Mesodermal cell (in vitro differentiated cells): ENCODE measurements at regions not wholly inside any gene's neighbourhood (a gene's known extent, or its start where the extent isn't known, plus 50 kb on each side); places are given as distances from the start of the nearest gene placed in this dataset.

Source experiments
- H3K27ac ChIP-seq: 2 replicates; pipeline ENCODE4 v1.7.0; 2013; ENCODE audit warnings: mild to moderate bottlenecking, low read depth, low read length, moderate library complexity; ENCODE audit not compliant: severe bottlenecking
- H3K36me3 ChIP-seq: 2 replicates; pipeline ENCODE4 v1.7.1; 2013; ENCODE audit warnings: mild to moderate bottlenecking, low read length, moderate library complexity; ENCODE audit not compliant: control insufficient read depth, insufficient read depth
- H3K4me1 ChIP-seq: one replicate; pipeline ENCODE4 v1.7.1; 2013; ENCODE audit warnings: mild to moderate bottlenecking, low read length; ENCODE audit not compliant: insufficient read depth, control insufficient read depth, poor library complexity, severe bottlenecking
- H3K4me3 ChIP-seq: 2 replicates; pipeline ENCODE4 v1.7.0; 2013; ENCODE audit warnings: low read length, control low read depth, mild to moderate bottlenecking; ENCODE audit not compliant: insufficient read depth, poor library complexity, severe bottlenecking; ENCODE audit errors: extremely low read depth
- H3K9me3 ChIP-seq: 2 replicates; pipeline ENCODE4 v1.7.1; 2013; ENCODE audit warnings: mild to moderate bottlenecking, low read length, moderate library complexity; ENCODE audit not compliant: control insufficient read depth
- WGBS, 2 experiments: methylation state at CpG; one replicate each; pipeline ENCODE4 v1.1.5; 2013; ENCODE audit warnings: missing lambda C conversion rate in 2 of 2; ENCODE audit not compliant: insufficient coverage in 2 of 2; 5-methylcytosine and 5-hydroxymethylcytosine counted together

DNA sequence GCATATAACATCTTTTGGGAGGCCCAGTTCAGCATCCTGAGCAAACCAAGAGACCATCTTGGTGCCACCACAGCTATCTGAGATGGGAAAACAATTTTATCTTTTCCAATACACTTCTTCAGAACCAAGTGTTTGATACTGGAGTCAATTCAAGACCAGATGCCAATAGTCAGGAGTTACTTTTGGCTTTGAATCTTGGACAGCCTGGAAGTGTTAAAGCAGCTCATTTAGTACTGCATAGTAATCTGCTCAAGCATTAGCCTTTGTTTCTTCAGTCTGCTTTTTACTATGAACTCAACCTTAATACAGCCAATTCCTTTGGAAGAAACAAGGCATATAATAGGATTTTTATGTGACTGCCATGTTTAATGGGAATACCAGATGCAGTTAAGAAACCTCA, 81.9 kb upstream of the TSPAN8 start:
- H3K4me3 ChIP-seq: no peak overlapping the region
- no peak overlapping the region for H3K27ac ChIP-seq
- no peaks in the 10 kb centered on the region for H3K9me3 ChIP-seq
- H3K4me1 ChIP-seq: no peaks in the 10 kb centered on the region
- H3K36me3 ChIP-seq: no peaks in the 10 kb centered on the region

- no peak overlapping the region for H3K27ac ChIP-seq
These were observed 79.3 kb upstream of the TSPAN8 start for GRCh38 chr12:71237128-71237527.

GRCh38 chr12:71236133-71236660, 78.4 kb upstream of the TSPAN8 start:
- Histone ChIP-seq H3K4me1 (no peaks in the 10 kb centered on the region), H3K9me3 (no peaks in the 10 kb centered on the region), H3K27ac (no peak overlapping the region), H3K4me3 (no peak overlapping the region), H3K36me3 (no peaks in the 10 kb centered on the region)
- WGBS, 2 experiments: 93 to 100% methylated on average over 1 to 2 of the region's 3 CpGs

More at GRCh38 chr12:71237128-71237527, 79.3 kb upstream of the TSPAN8 start:
- Histone ChIP-seq H3K4me1 (no peaks in the 10 kb centered on the region), H3K9me3 (no peaks in the 10 kb centered on the region), H3K36me3 (no peaks in the 10 kb centered on the region), H3K4me3 (no peak overlapping the region)
- WGBS, 2 experiments: 84 to 100% methylated on average over 1 to 3 of the region's 4 CpGs

DNA sequence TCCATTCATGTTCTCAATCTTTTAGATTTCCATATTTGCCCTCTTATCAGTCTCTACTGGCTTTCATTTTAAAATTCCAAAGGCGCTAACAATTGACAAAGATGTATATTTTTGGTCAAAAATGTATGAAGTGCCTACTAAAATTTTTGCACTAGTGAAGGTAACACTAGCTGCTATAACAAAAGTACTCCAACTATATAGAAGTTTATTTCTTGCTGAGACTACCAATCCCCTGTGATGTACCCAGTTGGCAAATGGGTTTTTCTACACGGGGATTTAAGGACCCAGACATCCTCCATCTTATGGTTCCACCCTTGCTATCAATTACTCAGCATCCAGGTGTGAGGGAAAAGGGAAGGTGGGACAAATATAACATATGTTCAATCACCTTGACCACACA, 75.3 kb upstream of the TSPAN8 start:
- WGBS, 2 experiments: no CpG with 5 or more reads among the region's 2 CpGs

DNA sequence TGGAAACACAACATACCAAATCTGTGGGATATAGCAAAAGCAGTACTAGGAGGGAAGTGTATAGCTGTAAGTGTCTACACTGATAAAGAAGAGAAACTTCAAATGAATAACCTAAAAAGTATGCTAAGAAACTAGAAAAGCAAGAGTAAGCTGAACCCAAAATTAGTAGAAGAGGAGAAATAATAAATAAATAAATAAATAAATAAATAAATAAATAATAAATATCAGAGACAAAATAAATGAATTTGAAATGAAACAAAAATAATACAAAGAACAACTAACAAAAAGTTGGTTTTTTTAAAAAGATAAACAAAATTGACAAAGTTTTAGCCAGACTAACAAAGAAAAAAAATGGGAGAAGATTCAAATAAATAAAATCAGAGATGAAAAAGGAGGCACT, 72.7 kb upstream of the TSPAN8 start:
- Histone ChIP-seq H3K27ac (no peak overlapping the region), H3K4me1 (no peaks in the 10 kb centered on the region), H3K4me3 (no peak overlapping the region), H3K36me3 (no peaks in the 10 kb centered on the region), H3K9me3 (no peaks in the 10 kb centered on the region)

More for the DNA sequence above, 75.3 kb upstream of the TSPAN8 start:
- Histone ChIP-seq H3K27ac (no peak overlapping the region), H3K9me3 (no peaks in the 10 kb centered on the region), H3K4me3 (no peak overlapping the region), H3K4me1 (no peaks in the 10 kb centered on the region), H3K36me3 (no peaks in the 10 kb centered on the region)

- H3K4me3 ChIP-seq: no peak overlapping the region
These were observed 65.3 kb upstream of the TSPAN8 start for GRCh38 chr12:71223139-71223538.

GRCh38 chr12:71222436-71222835, 64.6 kb upstream of the TSPAN8 start:
- Histone ChIP-seq H3K36me3 (no peaks in the 10 kb centered on the region), H3K4me3 (no peak overlapping the region), H3K27ac (no peak overlapping the region), H3K4me1 (no peaks in the 10 kb centered on the region), H3K9me3 (no peaks in the 10 kb centered on the region)
- 92% methylated on average over 2 of the region's 4 CpGs; no CpG with 5 or more reads in 1 of the 2 experiments for WGBS, 2 experiments

More at GRCh38 chr12:71223139-71223538, 65.3 kb upstream of the TSPAN8 start:
- Histone ChIP-seq H3K36me3 (no peaks in the 10 kb centered on the region), H3K9me3 (no peaks in the 10 kb centered on the region), H3K27ac (no peak overlapping the region), H3K4me1 (no peaks in the 10 kb centered on the region)

DNA sequence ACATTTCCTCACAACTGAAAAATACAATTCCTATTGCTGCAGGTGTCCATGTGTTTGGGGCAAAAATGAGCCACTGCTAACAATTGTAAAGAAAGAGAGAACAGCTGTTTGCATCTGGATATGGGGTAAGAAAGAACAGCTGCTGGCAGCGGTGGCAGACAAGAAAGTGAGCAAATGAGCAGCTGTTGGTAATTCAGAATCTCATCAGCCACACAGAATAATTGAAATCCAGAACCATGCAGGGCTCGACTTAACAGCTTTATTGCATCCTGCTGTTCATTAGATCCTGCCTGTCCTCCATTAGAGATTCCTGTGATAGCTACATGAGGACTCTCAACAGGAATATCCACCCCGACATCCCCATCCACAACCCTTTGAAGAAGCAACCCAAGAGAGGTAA, 62.5 kb upstream of the TSPAN8 start:
- Histone ChIP-seq H3K9me3 (no peaks in the 10 kb centered on the region), H3K4me3 (no peak overlapping the region), H3K36me3 (no peaks in the 10 kb centered on the region), H3K4me1 (no peaks in the 10 kb centered on the region), H3K27ac (no peak overlapping the region)
- WGBS, 2 experiments: 60 to 94% methylated on average over 1 to 2 of the region's 3 CpGs

DNA sequence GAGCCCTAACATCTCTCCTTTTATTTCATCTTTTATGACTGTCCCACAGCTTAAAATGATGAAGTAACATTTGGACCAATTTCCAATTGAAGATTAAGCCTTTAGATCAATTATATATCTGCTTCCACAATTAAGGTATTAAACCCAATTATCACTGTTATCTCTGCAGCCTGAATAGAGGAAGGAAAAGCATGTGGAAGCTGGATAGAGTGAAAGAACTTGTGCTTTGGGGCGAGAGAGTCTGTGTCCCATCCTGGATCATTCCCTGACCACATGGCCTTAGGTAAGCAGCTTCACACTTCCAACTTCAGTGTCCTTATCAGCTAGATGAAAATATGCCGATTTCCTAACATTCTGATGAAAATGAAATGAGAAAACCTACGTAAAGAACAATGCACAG, 61.4 kb upstream of the TSPAN8 start:
- WGBS, 2 experiments: no CpG with 5 or more reads among the region's 3 CpGs
- no peak overlapping the region for H3K4me3 ChIP-seq
- no peak overlapping the region for H3K27ac ChIP-seq
- H3K36me3 ChIP-seq: no peaks in the 10 kb centered on the region
- no peaks in the 10 kb centered on the region for H3K4me1 ChIP-seq
- no peaks in the 10 kb centered on the region for H3K9me3 ChIP-seq

DNA sequence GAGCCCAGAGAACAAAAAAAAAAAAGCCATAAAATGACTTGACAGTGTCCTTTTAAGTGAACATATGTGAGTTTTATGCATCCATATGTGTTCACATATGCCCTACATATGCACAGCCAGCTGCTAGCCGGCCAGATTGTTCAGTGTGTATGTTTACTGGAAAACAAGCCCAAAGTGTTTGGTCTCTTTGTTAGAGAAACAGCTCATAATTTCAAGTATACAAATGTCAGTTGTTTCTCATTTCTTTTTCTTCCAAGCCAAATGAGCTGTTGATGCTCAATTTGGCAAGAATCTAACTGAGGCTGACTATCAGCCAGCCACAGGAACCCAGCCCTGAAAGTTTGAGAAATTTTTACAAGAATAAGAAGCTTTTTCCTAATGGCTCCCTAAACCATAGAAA, 60.8 kb upstream of the TSPAN8 start:
- Histone ChIP-seq H3K4me1 (no peaks in the 10 kb centered on the region), H3K27ac (no peak overlapping the region), H3K4me3 (no peak overlapping the region), H3K36me3 (no peaks in the 10 kb centered on the region), H3K9me3 (no peaks in the 10 kb centered on the region)
- no CpG with 5 or more reads among the region's 1 CpG for WGBS, 2 experiments

GRCh38 chr12:71216725-71217579, 59.2 kb upstream of the TSPAN8 start:
- no peak overlapping the region for H3K4me3 ChIP-seq
- 57% methylated on average over 1 of the region's 4 CpGs; no CpG with 5 or more reads in 1 of the 2 experiments for WGBS, 2 experiments
- no peaks in the 10 kb centered on the region for H3K9me3 ChIP-seq
- no peaks in the 10 kb centered on the region for H3K36me3 ChIP-seq
- no peaks in the 10 kb centered on the region for H3K4me1 ChIP-seq
- no peak overlapping the region for H3K27ac ChIP-seq
